ENCODE measurements at regions not wholly inside any gene's neighbourhood (a gene's known extent, or its start where the extent isn't known, plus 50 kb on each side); places are given as distances from the start of the nearest gene placed in this dataset.
A peak's percentile ranks its signal among the peaks of the same experiment; 100 is the strongest.

DNA sequence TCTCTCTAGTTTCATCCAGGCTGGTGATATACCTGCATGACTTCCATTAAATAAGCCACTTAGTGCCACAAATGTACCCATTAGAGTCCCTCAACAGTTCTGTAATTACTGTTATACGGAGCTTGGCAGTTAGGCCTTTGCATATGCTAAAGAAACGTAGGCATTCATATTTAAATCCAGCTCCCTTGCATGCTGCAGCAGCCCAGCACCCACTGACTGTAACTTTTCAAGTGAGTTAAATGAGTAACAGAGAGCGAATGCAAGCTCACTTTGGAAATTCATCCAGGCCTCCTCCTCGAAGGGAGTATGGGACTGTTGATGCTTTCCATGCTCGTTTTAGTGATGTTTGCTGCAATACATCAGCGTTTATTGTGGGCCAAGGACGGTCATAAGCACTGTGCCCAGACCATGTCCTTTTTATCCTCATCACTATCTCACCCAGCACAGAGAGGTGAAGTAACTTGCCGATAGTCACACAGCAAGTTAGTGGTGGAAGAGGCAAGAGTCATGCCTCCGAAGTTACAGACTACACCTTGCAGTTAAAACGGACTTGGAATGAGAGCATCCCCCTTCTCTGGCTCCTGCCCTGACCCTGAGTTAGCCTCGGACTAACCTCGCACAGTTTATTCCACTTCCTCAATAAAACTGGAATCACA is 179.4 kb upstream of the PDE10A start:
- no peaks in the 10 kb centered on the region for H3K36me3 ChIP-seq (ENCODE audit: control insufficient read depth in 4 of 4, insufficient read depth in 3 of 4, low read depth in 1 of 4, low read length in 3 of 4)
- 78% methylated on average over 12 of the region's 12 CpGs for WGBS

DNA sequence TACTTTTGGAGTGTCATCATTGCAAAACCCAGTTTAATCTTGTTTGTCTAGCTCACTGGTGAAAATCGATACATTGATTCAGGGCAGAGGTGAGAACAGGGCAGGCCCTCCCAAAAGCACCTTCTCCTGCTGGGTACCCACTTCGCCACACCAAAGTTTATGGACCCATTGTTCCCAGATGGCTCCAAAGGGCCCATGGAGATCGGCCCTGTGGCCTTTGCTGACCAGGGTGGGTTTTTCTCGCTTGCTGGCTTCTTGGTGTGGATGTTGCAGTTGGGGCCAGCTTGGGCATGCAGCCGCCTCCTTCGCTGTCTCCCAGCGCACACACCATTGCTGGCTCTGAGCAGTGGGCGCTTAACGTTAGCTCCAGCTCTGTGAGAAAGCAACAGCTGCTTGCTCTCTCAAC is 178.1 kb upstream of the PDE10A start:
- Histone ChIP-seq H3K27ac (ENCODE audit: low read depth in 1 of 2, low read length in 2 of 2) (no peak overlapping the region), H3K27me3 (ENCODE audit: control insufficient read depth in 4 of 4, insufficient read depth in 4 of 4, low read length in 3 of 4) (no peaks in the 10 kb centered on the region), H3K36me3 (ENCODE audit: control insufficient read depth in 4 of 4, insufficient read depth in 3 of 4, low read depth in 1 of 4, low read length in 3 of 4) (no peaks in the 10 kb centered on the region), H3K4me1 (ENCODE audit: control insufficient read depth in 4 of 4, insufficient read depth in 4 of 4, low read length in 3 of 4) (peaks cover 6 to 20% (median 13%) of the 10 kb centered on the region in 4 donors), H3K4me3 (ENCODE audit: low read depth in 1 of 3, low read length in 3 of 3) (no peak overlapping the region), H3K9ac (ENCODE audit: low read depth in 1 of 2, low read length in 2 of 2) (no peak overlapping the region), H3K9me3 (ENCODE audit: control insufficient read depth in 4 of 4, low read length in 3 of 4) (no peaks in the 10 kb centered on the region)
- no peak for DNase-seq (ENCODE audit: low spot score)
- 48% methylated on average over 9 of the region's 9 CpGs for WGBS
- TF ChIP-seq, protein P1, sequence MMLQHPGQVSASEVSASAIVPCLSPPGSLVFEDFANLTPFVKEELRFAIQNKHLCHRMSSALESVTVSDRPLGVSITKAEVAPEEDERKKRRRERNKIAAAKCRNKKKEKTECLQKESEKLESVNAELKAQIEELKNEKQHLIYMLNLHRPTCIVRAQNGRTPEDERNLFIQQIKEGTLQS (IDR thresholded peaks at IDR 0.05): no peak
- no peak for TF ChIP-seq HNF4G (IDR thresholded peaks at IDR 0.05)
- TF ChIP-seq, protein P2, sequence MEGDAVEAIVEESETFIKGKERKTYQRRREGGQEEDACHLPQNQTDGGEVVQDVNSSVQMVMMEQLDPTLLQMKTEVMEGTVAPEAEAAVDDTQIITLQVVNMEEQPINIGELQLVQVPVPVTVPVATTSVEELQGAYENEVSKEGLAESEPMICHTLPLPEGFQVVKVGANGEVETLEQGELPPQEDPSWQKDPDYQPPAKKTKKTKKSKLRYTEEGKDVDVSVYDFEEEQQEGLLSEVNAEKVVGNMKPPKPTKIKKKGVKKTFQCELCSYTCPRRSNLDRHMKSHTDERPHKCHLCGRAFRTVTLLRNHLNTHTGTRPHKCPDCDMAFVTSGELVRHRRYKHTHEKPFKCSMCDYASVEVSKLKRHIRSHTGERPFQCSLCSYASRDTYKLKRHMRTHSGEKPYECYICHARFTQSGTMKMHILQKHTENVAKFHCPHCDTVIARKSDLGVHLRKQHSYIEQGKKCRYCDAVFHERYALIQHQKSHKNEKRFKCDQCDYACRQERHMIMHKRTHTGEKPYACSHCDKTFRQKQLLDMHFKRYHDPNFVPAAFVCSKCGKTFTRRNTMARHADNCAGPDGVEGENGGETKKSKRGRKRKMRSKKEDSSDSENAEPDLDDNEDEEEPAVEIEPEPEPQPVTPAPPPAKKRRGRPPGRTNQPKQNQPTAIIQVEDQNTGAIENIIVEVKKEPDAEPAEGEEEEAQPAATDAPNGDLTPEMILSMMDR (IDR thresholded peaks at IDR 0.05; ENCODE audit: low read depth, low read length, missing input control): no peak
- peak; percentile 17 for TF ChIP-seq FOXA2 (IDR thresholded peaks at IDR 0.05)
- TF ChIP-seq, protein P3, sequence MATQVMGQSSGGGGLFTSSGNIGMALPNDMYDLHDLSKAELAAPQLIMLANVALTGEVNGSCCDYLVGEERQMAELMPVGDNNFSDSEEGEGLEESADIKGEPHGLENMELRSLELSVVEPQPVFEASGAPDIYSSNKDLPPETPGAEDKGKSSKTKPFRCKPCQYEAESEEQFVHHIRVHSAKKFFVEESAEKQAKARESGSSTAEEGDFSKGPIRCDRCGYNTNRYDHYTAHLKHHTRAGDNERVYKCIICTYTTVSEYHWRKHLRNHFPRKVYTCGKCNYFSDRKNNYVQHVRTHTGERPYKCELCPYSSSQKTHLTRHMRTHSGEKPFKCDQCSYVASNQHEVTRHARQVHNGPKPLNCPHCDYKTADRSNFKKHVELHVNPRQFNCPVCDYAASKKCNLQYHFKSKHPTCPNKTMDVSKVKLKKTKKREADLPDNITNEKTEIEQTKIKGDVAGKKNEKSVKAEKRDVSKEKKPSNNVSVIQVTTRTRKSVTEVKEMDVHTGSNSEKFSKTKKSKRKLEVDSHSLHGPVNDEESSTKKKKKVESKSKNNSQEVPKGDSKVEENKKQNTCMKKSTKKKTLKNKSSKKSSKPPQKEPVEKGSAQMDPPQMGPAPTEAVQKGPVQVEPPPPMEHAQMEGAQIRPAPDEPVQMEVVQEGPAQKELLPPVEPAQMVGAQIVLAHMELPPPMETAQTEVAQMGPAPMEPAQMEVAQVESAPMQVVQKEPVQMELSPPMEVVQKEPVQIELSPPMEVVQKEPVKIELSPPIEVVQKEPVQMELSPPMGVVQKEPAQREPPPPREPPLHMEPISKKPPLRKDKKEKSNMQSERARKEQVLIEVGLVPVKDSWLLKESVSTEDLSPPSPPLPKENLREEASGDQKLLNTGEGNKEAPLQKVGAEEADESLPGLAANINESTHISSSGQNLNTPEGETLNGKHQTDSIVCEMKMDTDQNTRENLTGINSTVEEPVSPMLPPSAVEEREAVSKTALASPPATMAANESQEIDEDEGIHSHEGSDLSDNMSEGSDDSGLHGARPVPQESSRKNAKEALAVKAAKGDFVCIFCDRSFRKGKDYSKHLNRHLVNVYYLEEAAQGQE (IDR thresholded peaks at IDR 0.05): no peak
- TF ChIP-seq GABPA (IDR thresholded peaks at IDR 0.05 in 1 of 2, conservative IDR thresholded peaks at IDR 0.05 in 1 of 2): no peak
- TF ChIP-seq, protein P4, sequence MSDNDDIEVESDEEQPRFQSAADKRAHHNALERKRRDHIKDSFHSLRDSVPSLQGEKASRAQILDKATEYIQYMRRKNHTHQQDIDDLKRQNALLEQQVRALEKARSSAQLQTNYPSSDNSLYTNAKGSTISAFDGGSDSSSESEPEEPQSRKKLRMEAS (IDR thresholded peaks at IDR 0.05): no peak
- no peak for TF ChIP-seq JUND (IDR thresholded peaks at IDR 0.05)
- peak; percentile 60 to 77 for TF ChIP-seq RXRA (IDR thresholded peaks at IDR 0.05)
- TF ChIP-seq TAF1 (conservative IDR thresholded peaks at IDR 0.05): no peak

More for the DNA sequence above, 179.4 kb upstream of the PDE10A start:
- H3K27ac ChIP-seq (ENCODE audit: low read depth in 1 of 2, low read length in 2 of 2): no peak overlapping the region
- H3K4me1 ChIP-seq (ENCODE audit: control insufficient read depth in 4 of 4, insufficient read depth in 4 of 4, low read length in 3 of 4): peaks cover 6 to 20% (median 13%) of the 10 kb centered on the region in 4 donors
- no peaks in the 10 kb centered on the region for H3K27me3 ChIP-seq (ENCODE audit: control insufficient read depth in 4 of 4, insufficient read depth in 4 of 4, low read length in 3 of 4)
- no peaks in the 10 kb centered on the region for H3K9me3 ChIP-seq (ENCODE audit: control insufficient read depth in 4 of 4, low read length in 3 of 4)
- TF ChIP-seq, protein P4 (IDR thresholded peaks at IDR 0.05): no peak
- TF ChIP-seq, protein P1 (IDR thresholded peaks at IDR 0.05): no peak
- TF ChIP-seq NR2F2 (IDR thresholded peaks at IDR 0.05): no peak
- TF ChIP-seq, protein P2 (IDR thresholded peaks at IDR 0.05; ENCODE audit: low read depth, low read length, missing input control): no peak
- TF ChIP-seq FOXA1 (IDR thresholded peaks at IDR 0.05): no peak
- TF ChIP-seq RAD21 (IDR thresholded peaks at IDR 0.05): no peak
- no peak for TF ChIP-seq JUND (IDR thresholded peaks at IDR 0.05)
- TF ChIP-seq EGR1 (IDR thresholded peaks at IDR 0.05; ENCODE audit: low read depth in 2 of 2): no peak
- TF ChIP-seq, protein P3 (IDR thresholded peaks at IDR 0.05): no peak
- no peak for DNase-seq (ENCODE audit: low spot score)
- no peak overlapping the region for H3K9ac ChIP-seq (ENCODE audit: low read depth in 1 of 2, low read length in 2 of 2)
- H3K4me3 ChIP-seq (ENCODE audit: low read depth in 1 of 3, low read length in 3 of 3): no peak overlapping the region
